HEK293 (cell line): ENCODE measurements at regions not wholly inside any gene's neighbourhood (a gene's known extent, or its start where the extent isn't known, plus 50 kb on each side); places are given as distances from the start of the nearest gene placed in this dataset.

ENCODE experiments used
- ATF2 ChIP-seq: fragments of 450-650 bp; formaldehyde crosslinking; IDR thresholded peaks from 2 replicates; pipeline ENCODE4 v1.5.1; 2016; ENCODE audit warnings: missing biosample characterization, missing genetic modification characterization, low read depth
- CTCF ChIP-seq: fragments of 450-650 bp; formaldehyde crosslinking; IDR thresholded peaks from 2 replicates; pipeline ENCODE4 v1.5.1; 2016; ENCODE audit warnings: missing biosample characterization, missing genetic modification characterization
- PRDM6 ChIP-seq: fragments of 450-650 bp; formaldehyde crosslinking; IDR thresholded peaks from 2 replicates; pipeline ENCODE4 v1.5.1; 2017; ENCODE audit warnings: missing biosample characterization, missing genetic modification characterization
- YY1 ChIP-seq: fragments of 450-650 bp; formaldehyde crosslinking; IDR thresholded peaks from 2 replicates; pipeline ENCODE4 v1.5.1; 2018; ENCODE audit warnings: missing biosample characterization, missing genetic modification characterization
- ZBTB6 ChIP-seq: fragments of 450-650 bp; formaldehyde crosslinking; IDR thresholded peaks from 2 replicates; pipeline ENCODE4 v1.5.1; 2017; ENCODE audit warnings: missing biosample characterization, missing genetic modification characterization
- ZNF239 ChIP-seq: fragments of 450-650 bp; formaldehyde crosslinking; IDR thresholded peaks from 2 replicates; pipeline ENCODE4 v1.5.1; 2016; ENCODE audit warnings: missing biosample characterization, missing genetic modification characterization
- ZNF274 ChIP-seq, 2 experiments: fragments of 200-500 bp in 1 of 2; fragments of 450-650 bp in 1 of 2; sonication (Bioruptor generic) in 1 of 2; formaldehyde crosslinking in 1 of 2; IDR thresholded peaks; 2 replicates each; pipeline versions ENCODE4 v1.5.1 to v1.6.1; 2014 to 2016; ENCODE audit warnings: borderline replicate concordance in 1 of 2, inconsistent platforms in 1 of 2, low read length in 1 of 2, missing biosample characterization in 1 of 2, missing genetic modification characterization in 1 of 2

- TF ChIP-seq ZBTB6 (tag by site-specific recombination), result no peak
- no peak for TF ChIP-seq ATF2 (tag by site-specific recombination)
- no peak for TF ChIP-seq PRDM6
- TF ChIP-seq YY1 (tag by site-specific recombination), result no peak
- TF ChIP-seq CTCF (tag by site-specific recombination), result no peak
- TF ChIP-seq ZNF239 (tag by site-specific recombination), result no peak
- no peak for TF ChIP-seq ZNF274 (IDR thresholded peaks at IDR 0.05; ENCODE audit: low read length)
- TF ChIP-seq ZNF274 (tag by site-specific recombination; IDR thresholded peaks at IDR 0.05; ENCODE audit: borderline replicate concordance), result no peak
Measured at GRCh38 chr3:59496250-59496649, 446.4 kb upstream of the CFAP20DC start.
